Stomach smooth muscle (tissue), 2 donors: ENCODE measurements at regions not wholly inside any gene's neighbourhood (a gene's known extent, or its start where the extent isn't known, plus 50 kb on each side); places are given as distances from the start of the nearest gene placed in this dataset.

Experiments used
- H3K27ac ChIP-seq: one replicate; pipeline ENCODE4 v1.7.0; 2013; ENCODE audit warnings: mild to moderate bottlenecking, low read length, inconsistent platforms
- H3K27me3 ChIP-seq, 2 donors: one replicate each; pipeline ENCODE4 v1.7.0; 2013; ENCODE audit warnings: low read length in 2 of 2; ENCODE audit not compliant: insufficient read depth in 2 of 2, control insufficient read depth in 1 of 2
- H3K36me3 ChIP-seq, 2 donors: one replicate each; pipeline ENCODE4 v1.7.0; 2013; ENCODE audit warnings: low read length in 2 of 2; ENCODE audit not compliant: control insufficient read depth in 2 of 2, insufficient read depth in 2 of 2
- H3K4me1 ChIP-seq: one replicate; pipeline ENCODE4 v1.7.0; 2013; ENCODE audit warnings: low read length; ENCODE audit not compliant: control insufficient read depth, insufficient read depth
- H3K4me3 ChIP-seq, 2 donors: one replicate each; pipeline ENCODE4 v1.7.0; 2013; ENCODE audit warnings: low read length in 2 of 2
- H3K9ac ChIP-seq, 2 donors: one replicate each; pipeline ENCODE4 v1.7.0; 2013; ENCODE audit warnings: low read length in 2 of 2, mild to moderate bottlenecking in 1 of 2
- H3K9me3 ChIP-seq, 2 donors: one replicate each; pipeline ENCODE4 v1.7.0; 2013; ENCODE audit warnings: low read length in 2 of 2; ENCODE audit not compliant: control insufficient read depth in 2 of 2
- donor health status: healthy.
- donor health status: Pancreatic carcinoma.

- H3K27me3 ChIP-seq: no peaks in the 10 kb centered on the region
- H3K36me3 ChIP-seq: no peaks in the 10 kb centered on the region
- H3K4me3 ChIP-seq: no peak overlapping the region
- H3K9me3 ChIP-seq: no peaks in the 10 kb centered on the region
- no peak overlapping the region for H3K27ac ChIP-seq
- H3K9ac ChIP-seq: no peak overlapping the region
- H3K4me1 ChIP-seq: no peaks in the 10 kb centered on the region
Observed at GRCh38 chr2:74065456-74065855, 80.7 kb downstream of the TET3 start.

- no peaks in the 10 kb centered on the region for H3K36me3 ChIP-seq
- no peak overlapping the region for H3K4me3 ChIP-seq
- no peaks in the 10 kb centered on the region for H3K4me1 ChIP-seq
- H3K27ac ChIP-seq: no peak overlapping the region
- no peaks in the 10 kb centered on the region for H3K27me3 ChIP-seq
- H3K9me3 ChIP-seq: no peaks in the 10 kb centered on the region
- no peak overlapping the region for H3K9ac ChIP-seq
Observed at GRCh38 chr2:74066491-74067203, 81.1 kb downstream of the BOLA3 start.

- H3K9me3 ChIP-seq: no peaks in the 10 kb centered on the region
- peak overlapping the region in 1 of 2 donors; percentile 26 for H3K9ac ChIP-seq
- H3K27me3 ChIP-seq: no peaks in the 10 kb centered on the region
- no peak overlapping the region for H3K4me3 ChIP-seq
- no peak overlapping the region for H3K27ac ChIP-seq
- H3K36me3 ChIP-seq: no peaks in the 10 kb centered on the region
- H3K4me1 ChIP-seq: no peaks in the 10 kb centered on the region
Observed at GRCh38 chr2:74067221-74067747, 80.4 kb downstream of the BOLA3 start.

- Histone ChIP-seq H3K4me1 (no peaks in the 10 kb centered on the region), H3K36me3 (no peaks in the 10 kb centered on the region), H3K27ac (no peak overlapping the region), H3K9ac (no peak overlapping the region), H3K9me3 (no peaks in the 10 kb centered on the region), H3K27me3 (no peaks in the 10 kb centered on the region), H3K4me3 (no peak overlapping the region)
Observed at GRCh38 chr2:74070991-74071390, 76.7 kb downstream of the BOLA3 start.

- no peak overlapping the region for H3K9ac ChIP-seq
- H3K4me1 ChIP-seq: no peaks in the 10 kb centered on the region
- H3K4me3 ChIP-seq: no peak overlapping the region
- H3K36me3 ChIP-seq: no peaks in the 10 kb centered on the region
- H3K9me3 ChIP-seq: no peaks in the 10 kb centered on the region
- H3K27ac ChIP-seq: no peak overlapping the region
- H3K27me3 ChIP-seq: no peaks in the 10 kb centered on the region
Observed at GRCh38 chr2:74071426-74071825, 76.3 kb downstream of the BOLA3 start.

- H3K4me1 ChIP-seq: no peaks in the 10 kb centered on the region
- no peak overlapping the region for H3K4me3 ChIP-seq
- no peaks in the 10 kb centered on the region for H3K9me3 ChIP-seq
- H3K27me3 ChIP-seq: no peaks in the 10 kb centered on the region
- no peak overlapping the region for H3K27ac ChIP-seq
- no peak overlapping the region for H3K9ac ChIP-seq
- H3K36me3 ChIP-seq: no peaks in the 10 kb centered on the region
Observed at GRCh38 chr2:74072565-74072964, 75.1 kb downstream of the BOLA3 start.

GRCh38 chr2:74074487-74074886 is 73.2 kb downstream of the BOLA3 start:
- no peak overlapping the region for H3K27ac ChIP-seq

GRCh38 chr2:74076074-74076470 is 71.6 kb downstream of the BOLA3 start:
- no peak overlapping the region for H3K4me3 ChIP-seq
- H3K36me3 ChIP-seq: peaks cover 0 to 5% of the 10 kb centered on the region in 2 donors
- no peak overlapping the region for H3K9ac ChIP-seq
- no peak overlapping the region for H3K27ac ChIP-seq
- no peaks in the 10 kb centered on the region for H3K27me3 ChIP-seq
- H3K4me1 ChIP-seq: peaks cover 13% of the 10 kb centered on the region
- no peaks in the 10 kb centered on the region for H3K9me3 ChIP-seq

More at GRCh38 chr2:74074487-74074886, 73.2 kb downstream of the BOLA3 start:
- H3K9me3 ChIP-seq: no peaks in the 10 kb centered on the region
- H3K9ac ChIP-seq: no peak overlapping the region
- H3K36me3 ChIP-seq: no peaks in the 10 kb centered on the region
- H3K27me3 ChIP-seq: no peaks in the 10 kb centered on the region
- H3K4me1 ChIP-seq: peaks cover under 1% of the 10 kb centered on the region
- H3K4me3 ChIP-seq: no peak overlapping the region

GRCh38 chr2:74077636-74078035 is 70.1 kb downstream of the BOLA3 start:
- no peak overlapping the region for H3K9ac ChIP-seq
- H3K9me3 ChIP-seq: no peaks in the 10 kb centered on the region
- H3K36me3 ChIP-seq: peaks cover 0 to 5% of the 10 kb centered on the region in 2 donors
- H3K27ac ChIP-seq: no peak overlapping the region
- H3K4me1 ChIP-seq: peaks cover 15% of the 10 kb centered on the region
- no peak overlapping the region for H3K4me3 ChIP-seq
- H3K27me3 ChIP-seq: no peaks in the 10 kb centered on the region

GRCh38 chr2:74078466-74078865 is 69.2 kb downstream of the BOLA3 start:
- no peaks in the 10 kb centered on the region for H3K27me3 ChIP-seq
- no peak overlapping the region for H3K27ac ChIP-seq
- peaks cover 0 to 8% of the 10 kb centered on the region in 2 donors for H3K36me3 ChIP-seq
- H3K9ac ChIP-seq: no peak overlapping the region
- H3K9me3 ChIP-seq: no peaks in the 10 kb centered on the region
- no peak overlapping the region for H3K4me3 ChIP-seq
- H3K4me1 ChIP-seq: peaks cover 15% of the 10 kb centered on the region
